GM19397 (cell line): ENCODE measurements at regions not wholly inside any gene's neighbourhood (a gene's known extent, or its start where the extent isn't known, plus 50 kb on each side); places are given as distances from the start of the nearest gene placed in this dataset.
"Not testable (repeated sequence)": the region's sequence is repeated elsewhere in the genome, so short reads cannot be mapped to it uniquely, and the experiment has no call there.

ENCODE experiments used
- ATAC-seq: cut with Tn5 transposase; IDR thresholded peaks from one replicate; pipeline ENCODE4 v1.9.1; 2021; ENCODE audit warnings: mild to moderate bottlenecking, moderate library complexity; ENCODE audit not compliant: unreplicated experiment

GRCh38 chr2:226487573-226487972, 312.0 kb downstream of the IRS1 start:
- ATAC-seq: no peak

DNA sequence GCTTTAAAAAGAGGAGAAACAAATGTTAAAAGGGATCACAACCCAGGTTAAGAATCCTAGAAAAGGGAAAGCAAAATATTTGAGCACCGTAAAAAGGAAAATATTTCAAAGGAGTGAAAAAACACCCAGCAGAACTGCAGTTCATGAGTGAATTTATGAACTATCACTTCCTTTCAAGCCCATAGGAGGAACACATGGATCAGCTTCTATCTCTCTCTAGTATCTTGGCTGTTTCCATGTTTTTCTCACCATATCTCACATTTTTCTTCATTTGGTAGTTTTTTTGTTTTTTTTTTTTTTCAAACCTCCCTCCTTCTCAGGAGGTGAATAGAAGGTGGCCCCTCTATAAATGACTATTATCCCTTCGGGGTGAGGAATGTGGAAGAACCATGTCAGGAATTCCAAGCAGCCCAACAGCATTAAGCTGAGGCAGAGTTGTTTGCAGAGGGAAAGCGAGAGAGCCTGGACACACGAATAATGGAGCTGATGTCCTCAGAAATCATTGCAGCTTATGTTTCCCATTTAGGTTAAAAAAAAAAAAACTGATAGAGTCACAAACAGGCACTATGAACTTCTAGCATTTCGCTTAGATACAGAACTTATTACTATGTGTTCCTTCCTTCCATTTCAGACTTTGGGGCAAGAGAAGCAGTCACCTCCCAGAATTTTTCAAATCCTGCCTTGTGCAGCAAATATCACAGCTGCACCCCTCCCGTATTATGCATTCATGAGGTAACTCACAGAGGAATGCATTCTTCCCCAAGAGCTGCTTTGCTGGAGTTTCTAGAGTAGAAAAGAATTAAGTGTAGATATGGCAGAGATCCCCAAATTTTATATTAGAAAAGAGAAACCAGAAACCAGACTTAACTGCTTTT, 315.6 kb downstream of the IRS1 start:
- ATAC-seq: no peak

GRCh38 chr2:226483143-226483542, 316.5 kb downstream of the IRS1 start:
- ATAC-seq: no peak

- no peak for ATAC-seq
These were observed 321.4 kb downstream of the IRS1 start for GRCh38 chr2:226478109-226478809.

DNA sequence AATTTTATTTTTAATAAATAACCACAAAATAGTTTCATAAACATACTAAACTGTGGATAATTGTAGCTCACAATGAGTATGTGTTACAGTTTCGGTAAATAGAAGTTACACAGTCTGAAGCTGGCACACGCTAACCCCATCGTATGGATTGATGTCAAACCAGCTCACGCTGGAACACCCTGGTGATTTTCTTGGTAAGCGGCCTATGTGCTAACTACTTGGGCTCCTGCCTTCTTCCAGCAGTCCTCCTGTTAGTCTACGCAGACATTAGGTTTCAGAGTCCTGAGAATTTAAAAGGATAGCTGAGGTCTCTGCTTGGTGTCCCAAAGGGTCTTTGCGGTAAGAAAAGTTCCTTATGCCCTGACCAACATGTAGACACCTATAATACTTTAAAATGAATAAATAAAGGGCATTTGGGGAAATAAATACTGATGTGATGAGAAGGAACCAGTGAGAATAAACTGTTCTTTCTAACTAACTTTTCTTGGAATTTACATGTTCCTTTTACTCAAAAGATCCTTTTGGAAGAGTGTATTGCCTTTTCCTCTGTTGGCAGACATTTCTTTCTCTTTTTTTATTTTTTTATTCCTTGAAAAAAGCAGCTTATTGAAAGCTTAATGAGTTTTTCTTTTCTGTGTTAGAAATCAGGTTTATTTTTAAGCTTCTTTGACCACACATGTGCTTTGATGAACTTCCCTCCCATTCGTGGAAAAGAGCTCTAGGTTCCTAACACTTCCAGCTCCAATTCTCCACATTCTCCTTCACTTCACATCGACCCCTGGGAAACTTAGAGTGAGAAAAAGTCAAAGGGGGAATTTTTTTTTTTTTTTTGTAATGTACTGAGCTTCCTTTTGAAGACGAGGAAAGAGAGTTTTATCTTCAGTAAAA, 322.2 kb downstream of the IRS1 start:
- ATAC-seq: no peak

DNA sequence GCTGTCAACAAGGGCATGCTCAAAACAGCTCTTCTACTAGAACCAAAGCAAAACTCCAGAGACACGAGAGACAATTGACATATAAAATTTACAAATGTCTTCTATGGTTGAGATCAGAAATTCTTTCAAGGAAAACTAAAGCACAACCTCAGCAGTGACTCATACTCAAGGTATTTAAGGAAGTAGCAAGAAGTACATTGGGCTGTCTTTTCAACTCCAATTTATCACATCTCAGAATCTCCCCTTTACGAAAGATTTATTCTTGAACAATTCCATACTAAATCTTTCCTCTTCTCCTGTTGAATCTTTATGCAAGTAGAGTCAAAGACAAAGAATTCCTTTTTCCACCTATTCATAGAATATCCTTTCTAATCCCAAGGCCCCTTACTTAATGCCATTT, 324.0 kb downstream of the IRS1 start:
- ATAC-seq: no peak

DNA sequence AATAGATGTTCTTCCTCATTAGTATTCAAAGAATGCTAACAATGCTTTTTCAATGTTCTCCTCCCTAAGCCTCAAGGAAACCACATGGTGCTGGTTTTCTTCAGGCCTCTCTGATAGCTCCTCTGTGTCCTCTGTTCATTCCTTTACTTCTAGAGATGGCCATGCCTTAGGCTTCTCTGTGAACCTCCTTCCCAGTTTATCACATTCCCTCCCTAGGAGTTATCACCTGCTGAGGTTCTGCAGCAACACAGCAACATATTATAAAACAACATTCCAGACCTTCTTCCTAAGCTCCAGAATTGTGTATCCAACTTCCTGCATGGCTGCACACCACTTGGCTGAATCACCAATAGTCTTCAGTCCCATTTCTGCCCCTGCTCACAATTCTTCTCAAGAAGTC, 325.5 kb downstream of the IRS1 start:
- no peak for ATAC-seq

GRCh38 chr2:226471987-226472470, 327.6 kb downstream of the IRS1 start:
- ATAC-seq: no peak

GRCh38 chr2:226467633-226468032, 332.0 kb downstream of the IRS1 start:
- ATAC-seq: no peak

- ATAC-seq: no peak
These were observed 332.4 kb downstream of the IRS1 start for GRCh38 chr2:226467221-226467620.

DNA sequence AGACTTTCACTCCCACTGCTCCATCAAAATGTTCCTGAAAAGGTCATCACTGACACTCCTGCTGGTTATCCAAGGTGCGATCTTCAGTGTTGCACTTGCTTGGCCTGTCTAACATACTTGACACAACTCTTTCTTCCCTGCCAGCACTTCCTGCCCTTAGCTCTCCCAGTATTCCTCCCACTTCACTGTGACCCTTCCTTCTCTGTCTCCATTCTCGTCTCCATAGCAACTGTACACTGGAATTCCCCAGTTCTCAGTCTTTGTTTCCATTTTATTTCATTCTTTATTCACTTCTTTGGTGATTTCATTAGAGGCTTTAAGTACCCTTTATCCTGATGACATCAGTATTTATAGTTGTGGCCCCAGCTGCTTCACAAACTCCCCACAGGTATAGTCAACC, 333.0 kb downstream of the IRS1 start:
- ATAC-seq: no peak

DNA sequence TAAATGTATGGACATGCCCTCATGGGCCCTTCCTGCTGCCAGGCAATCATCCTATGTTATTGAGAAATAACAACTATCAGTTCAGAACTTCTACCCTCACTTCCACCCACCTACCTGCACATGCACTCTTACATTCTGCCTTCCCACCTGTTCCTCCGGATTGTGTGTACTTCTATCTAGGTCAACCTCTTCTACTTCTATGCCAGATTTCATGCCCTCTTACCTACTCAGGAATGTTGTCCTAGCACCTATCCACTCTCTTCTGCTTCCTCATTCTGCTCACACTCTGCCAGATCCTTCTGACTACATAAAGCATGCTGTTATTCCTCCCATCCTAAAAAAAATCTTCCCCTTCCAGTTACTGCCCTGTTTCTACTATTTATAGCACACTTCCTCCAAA, 333.5 kb downstream of the IRS1 start:
- no peak for ATAC-seq

DNA sequence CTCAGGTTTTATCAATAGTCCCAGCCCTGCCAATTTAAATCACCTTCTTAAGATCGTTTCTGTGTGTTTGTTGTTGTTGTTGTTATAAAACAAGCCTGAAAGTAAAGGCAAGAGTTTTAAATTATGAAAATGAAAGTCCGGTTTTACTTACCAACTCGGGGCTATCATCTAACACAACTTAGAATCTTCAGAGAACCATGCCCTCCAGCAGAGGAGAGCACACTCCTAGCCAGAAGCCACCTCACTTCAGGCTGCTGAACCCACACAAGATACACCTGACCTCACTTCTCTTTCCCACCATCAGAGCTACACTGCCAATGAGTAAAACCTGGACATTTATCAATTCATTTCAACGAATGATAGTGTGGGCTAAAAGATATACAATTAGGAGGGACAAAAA, 335.2 kb downstream of the IRS1 start:
- no peak for ATAC-seq

DNA sequence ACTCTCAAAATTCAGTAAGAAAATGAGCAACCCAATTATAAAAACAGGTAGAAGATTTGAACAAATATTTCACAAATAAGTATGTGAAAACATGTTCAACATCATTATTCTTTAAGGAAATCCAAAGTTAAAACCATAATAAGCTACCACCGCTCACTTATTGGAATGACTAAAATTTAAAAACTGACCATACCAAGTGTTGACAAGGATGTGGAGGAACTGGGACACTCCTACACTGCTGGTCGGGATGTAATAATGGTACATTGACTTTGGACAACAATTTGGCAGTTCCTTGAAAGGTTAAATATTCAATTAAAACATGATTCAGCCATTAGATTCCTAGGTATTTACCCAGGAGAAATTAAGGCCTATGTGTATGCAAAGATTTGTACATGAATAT, 336.5 kb downstream of the IRS1 start:
- ATAC-seq: no peak

DNA sequence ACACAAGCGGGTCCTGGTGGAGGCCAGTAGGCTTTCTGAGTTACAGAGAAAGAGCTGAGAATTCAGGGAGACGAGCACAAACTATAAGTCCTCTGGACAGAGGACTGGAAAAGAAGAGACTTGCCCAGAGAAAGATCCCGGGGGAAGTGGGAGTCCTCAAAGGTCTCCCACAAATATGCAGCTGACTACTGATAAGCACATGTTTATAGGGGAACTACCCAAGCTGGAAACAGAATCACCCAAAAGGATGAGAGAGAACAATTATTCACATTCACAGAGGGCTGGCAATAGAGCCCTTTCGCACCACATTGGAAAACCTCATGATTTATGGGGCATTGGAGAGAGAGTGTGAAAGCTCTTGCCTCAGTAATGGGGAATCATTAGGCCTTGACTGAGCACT, 337.6 kb downstream of the IRS1 start:
- ATAC-seq: no peak

DNA sequence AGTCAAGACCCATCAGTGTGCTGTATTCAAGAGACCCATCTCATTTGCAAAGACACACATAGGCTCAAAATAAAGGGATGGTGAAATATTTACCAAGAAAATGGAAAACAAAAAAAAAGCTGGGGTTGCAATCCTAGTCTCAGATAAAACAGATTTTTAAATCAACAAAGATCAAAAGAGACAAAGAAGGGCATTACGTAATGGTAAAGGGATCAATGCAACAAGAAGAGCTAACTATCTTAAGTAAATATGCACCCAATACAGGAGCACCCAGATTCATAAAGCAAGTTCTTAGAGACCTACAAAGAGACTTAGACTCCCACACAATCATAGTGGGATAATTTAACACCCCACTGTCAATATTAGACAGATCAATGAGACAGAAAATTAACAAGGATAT, 343.5 kb downstream of the IRS1 start:
- not testable (repeated sequence) for ATAC-seq

DNA sequence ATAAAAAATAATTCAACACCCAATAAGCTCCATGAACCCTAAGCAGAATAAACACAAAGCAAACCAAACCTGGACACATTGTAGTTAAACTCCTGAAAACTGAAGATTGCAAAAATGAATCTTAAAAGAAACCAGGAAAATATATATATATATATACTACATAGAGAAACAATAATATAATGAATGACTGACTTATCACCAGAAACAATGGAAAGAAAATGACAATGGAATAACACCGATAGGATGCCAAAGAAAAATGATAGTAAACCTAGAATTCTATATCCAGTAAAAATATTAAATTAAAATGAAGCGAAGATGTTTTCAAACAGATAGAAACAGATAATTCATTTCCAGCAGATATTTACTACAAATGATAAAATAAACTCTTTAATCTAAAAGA, 346.9 kb downstream of the IRS1 start:
- ATAC-seq: no peak

DNA sequence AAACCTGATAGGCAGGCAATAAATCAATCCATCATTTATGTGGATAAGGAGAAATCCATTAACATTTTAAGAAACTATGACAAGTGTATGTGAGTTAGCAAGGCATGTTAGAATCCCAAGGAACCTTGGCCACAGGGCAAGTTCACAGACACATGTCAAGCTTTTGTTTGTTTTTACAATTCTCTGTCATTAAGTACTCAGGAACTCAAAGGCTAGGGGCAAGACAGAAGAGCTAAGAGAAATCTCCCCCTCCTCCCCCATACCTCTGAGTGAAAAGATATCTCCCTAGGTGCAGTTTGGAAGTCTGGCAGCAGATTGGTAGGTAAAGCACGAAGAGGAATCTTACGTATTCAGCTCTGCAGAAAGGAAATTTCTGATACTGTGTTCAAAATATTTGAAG, 348.1 kb downstream of the IRS1 start:
- no peak for ATAC-seq

DNA sequence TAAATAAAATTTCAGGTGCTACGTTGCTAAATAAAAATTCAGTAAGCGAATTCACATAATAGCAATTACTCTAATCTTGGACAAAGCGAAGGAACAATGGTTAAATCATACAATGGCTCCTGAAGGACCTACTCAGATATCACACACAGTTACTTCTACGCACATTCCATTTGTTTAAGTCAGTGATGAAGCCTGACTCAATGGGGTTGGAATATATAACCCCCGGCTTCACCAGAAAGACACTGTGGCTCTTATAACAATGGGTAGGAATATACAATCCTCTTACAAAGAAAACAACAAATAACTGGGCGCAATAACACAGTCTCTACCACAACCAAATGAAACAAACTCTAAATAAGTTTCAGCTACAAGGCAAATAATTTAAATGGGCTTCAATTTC, 349.5 kb downstream of the IRS1 start:
- no peak for ATAC-seq

DNA sequence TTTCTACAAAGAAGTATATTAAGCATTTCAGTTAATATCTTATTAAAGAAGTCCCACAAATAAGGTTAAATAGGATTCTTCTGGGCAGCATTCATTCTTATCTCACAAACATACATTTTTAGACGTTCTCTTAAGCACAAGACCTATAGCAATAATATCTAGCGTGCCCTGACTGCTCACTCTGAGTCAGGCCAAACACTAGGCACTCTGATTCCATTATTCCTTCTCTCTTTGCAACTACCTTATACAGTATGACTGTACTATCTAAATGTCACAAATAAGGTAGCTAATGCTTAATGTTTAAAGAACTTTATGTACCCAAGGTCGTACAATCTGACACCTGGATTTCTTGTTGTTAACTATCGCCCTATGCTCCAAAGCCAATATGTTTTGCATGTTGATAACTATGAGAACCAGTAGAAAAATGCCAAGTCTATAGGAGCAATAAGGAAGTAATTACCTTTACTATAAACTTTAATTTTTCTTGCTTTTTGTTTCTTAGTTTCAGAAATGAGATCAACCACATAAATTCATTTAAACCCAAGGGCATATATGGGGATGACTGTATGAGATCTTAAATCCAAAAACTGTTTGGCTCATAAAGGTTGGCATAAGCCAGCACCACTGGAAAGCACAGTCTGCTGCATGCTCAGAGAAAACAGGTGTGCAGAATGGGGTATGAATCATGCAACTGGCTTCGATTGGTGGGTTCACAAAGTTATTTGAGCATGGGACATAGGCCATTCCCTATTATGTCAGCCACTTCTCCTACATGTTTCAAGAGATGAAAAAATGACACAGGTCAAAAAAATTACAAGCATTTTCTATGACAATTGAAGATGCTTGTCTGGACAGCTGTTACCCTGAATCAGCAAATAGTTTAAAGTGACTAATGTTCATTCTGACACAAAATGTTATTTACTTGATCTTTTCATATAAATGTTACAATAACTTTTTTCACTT, 352.0 kb downstream of the IRS1 start:
- no peak for ATAC-seq
